Stimulated activated CD8-positive, alpha-beta memory T cell treated with anti-CD3 and anti-CD28 coated beads, Interleukin-4, amount 100 ng/mL, for 24 hours (primary cell): ENCODE measurements at regions not wholly inside any gene's neighbourhood (a gene's known extent, or its start where the extent isn't known, plus 50 kb on each side); places are given as distances from the start of the nearest gene placed in this dataset.
"Not testable (repeated sequence)": the region's sequence is repeated elsewhere in the genome, so short reads cannot be mapped to it uniquely, and the experiment has no call there.

ENCODE experiments used
- DNase-seq: peaks from one replicate; pipeline ENCODE4 v3.0.0-alpha.2; 2020; ENCODE audit warnings: low read depth

GRCh38 chr6:99141906-99142305, 194.2 kb upstream of the FBXL4 start:
- DNase-seq, result not testable (repeated sequence)

- no peak for DNase-seq
Measured at GRCh38 chr6:99138445-99138844, 190.7 kb upstream of the FBXL4 start.

GRCh38 chr6:99137314-99137713, 189.6 kb upstream of the FBXL4 start:
- no peak for DNase-seq

GRCh38 chr6:99136488-99136887, 188.7 kb upstream of the FBXL4 start:
- no peak for DNase-seq

GRCh38 chr6:99132026-99132635, 184.4 kb upstream of the FBXL4 start:
- DNase-seq, result no peak

GRCh38 chr6:99130897-99131873, 183.4 kb upstream of the FBXL4 start:
- DNase-seq, result no peak

- no peak for DNase-seq
Measured at GRCh38 chr6:99129835-99130234, 182.1 kb upstream of the FBXL4 start.

GRCh38 chr6:99121748-99122147, 174.0 kb upstream of the FBXL4 start:
- no peak for DNase-seq

GRCh38 chr6:99120641-99121040, 172.9 kb upstream of the FBXL4 start:
- DNase-seq, result no peak

- DNase-seq, result no peak
Measured at GRCh38 chr6:99119109-99120031, 171.6 kb upstream of the FBXL4 start.

- no peak for DNase-seq
Measured at GRCh38 chr6:99114769-99115406, 167.1 kb upstream of the FBXL4 start.

GRCh38 chr6:99111590-99111989, 163.8 kb upstream of the FBXL4 start:
- no peak for DNase-seq

- DNase-seq, result no peak
Measured at GRCh38 chr6:99110029-99110428, 162.3 kb upstream of the FBXL4 start.

- DNase-seq, result no peak
Measured at GRCh38 chr6:99104218-99104617, 156.5 kb upstream of the FBXL4 start.

GRCh38 chr6:99099243-99099642, 151.5 kb upstream of the FBXL4 start:
- DNase-seq, result no peak

GRCh38 chr6:99096170-99096569, 148.4 kb upstream of the FBXL4 start:
- DNase-seq, result no peak

- no peak for DNase-seq
Measured at GRCh38 chr6:99093456-99094190, 145.9 kb upstream of the FBXL4 start.

GRCh38 chr6:99092461-99092860, 144.7 kb upstream of the FBXL4 start:
- DNase-seq, result no peak

GRCh38 chr6:99091985-99092384, 144.2 kb upstream of the FBXL4 start:
- DNase-seq, result no peak

GRCh38 chr6:99080191-99080590, 132.4 kb upstream of the FBXL4 start:
- DNase-seq, result no peak

- DNase-seq, result no peak
Measured at GRCh38 chr6:99079058-99079457, 131.3 kb upstream of the FBXL4 start.
